ENCODE measurements at regions not wholly inside any gene's neighbourhood (a gene's known extent, or its start where the extent isn't known, plus 50 kb on each side); places are given as distances from the start of the nearest gene placed in this dataset.

DNA sequence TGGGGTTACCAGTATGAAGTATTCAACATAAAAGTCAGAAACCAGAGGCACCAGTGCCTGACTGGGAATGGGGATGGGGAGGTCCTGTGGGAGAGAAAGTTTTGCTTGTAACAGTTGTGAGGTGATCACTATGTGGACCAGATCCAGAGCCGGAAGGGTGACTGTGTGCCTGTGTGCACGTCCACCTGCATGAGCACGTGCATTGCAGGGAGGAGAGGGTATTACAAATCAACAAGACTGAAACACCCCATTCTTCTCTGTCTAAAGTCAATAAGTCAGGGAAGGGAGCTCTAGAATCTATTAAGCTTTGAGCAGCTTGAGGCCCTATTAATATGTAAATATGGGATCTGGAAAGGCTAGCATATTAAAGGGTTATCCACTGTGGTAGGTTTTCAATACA is 241.0 kb upstream of the ACVR2A start:
- no peaks in the 10 kb centered on the region for H3K4me1 ChIP-seq (ENCODE audit: control insufficient read depth in 1 of 2, insufficient read depth in 2 of 2, low read length in 2 of 2)
- CTCF ChIA-PET, result no interaction called here
- H4K20me1 ChIP-seq (ENCODE audit: insufficient read depth), result no peaks in the 10 kb centered on the region
- DNase-seq (ENCODE audit: low read depth, low spot score) (no peak), ATAC-seq (no peak)
- no peaks in the 10 kb centered on the region for H3K9me2 ChIP-seq (ENCODE audit: insufficient read depth)
- H3K4me3 ChIP-seq (replicated peaks in 1 of 2; ENCODE audit: low read depth in 1 of 2, low read length in 2 of 2), result no peak overlapping the region
- no peak overlapping the region for H3K9ac ChIP-seq (ENCODE audit: low read length)
- TF ChIP-seq, protein P1, sequence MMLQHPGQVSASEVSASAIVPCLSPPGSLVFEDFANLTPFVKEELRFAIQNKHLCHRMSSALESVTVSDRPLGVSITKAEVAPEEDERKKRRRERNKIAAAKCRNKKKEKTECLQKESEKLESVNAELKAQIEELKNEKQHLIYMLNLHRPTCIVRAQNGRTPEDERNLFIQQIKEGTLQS (IDR thresholded peaks at IDR 0.05), result no peak
- TF ChIP-seq EZH2 (IDR thresholded peaks at IDR 0.05) (no peak), ZFX (IDR thresholded peaks at IDR 0.05) (no peak), CEBPB (IDR thresholded peaks at IDR 0.05; ENCODE audit: low read depth) (no peak), YY1 (IDR thresholded peaks at IDR 0.05; ENCODE audit: extremely low read depth, insufficient replicate concordance, low read depth, low read length) (no peak), EZH2phosphoT487 (IDR thresholded peaks at IDR 0.05; ENCODE audit: borderline replicate concordance) (no peak)
- no peak overlapping the region for H2AFZ ChIP-seq (ENCODE audit: low read depth, low read length, poor library complexity, severe bottlenecking)
- H3K79me2 ChIP-seq (ENCODE audit: insufficient read depth, low read length), result no peaks in the 10 kb centered on the region
- no peak overlapping the region for H3K4me2 ChIP-seq (ENCODE audit: low read length)
- RAD21 ChIA-PET (ENCODE audit: low non-redundant PET in 1 of 2, low total read pairs in 2 of 2, uncharacterized antibody in 2 of 2, unreplicated experiment in 2 of 2), result interaction anchor here in 1 of 2 experiments (0.5 kb wide), 1 partner anchor 34 kb away, joined by 3 read pairs; no protein-coding TSS in a partner anchor
- H3K9me3 ChIP-seq (ENCODE audit: control insufficient read depth in 1 of 2, insufficient read depth in 1 of 2, low read depth in 1 of 2, low read length in 2 of 2), result no peaks in the 10 kb centered on the region
- no peak overlapping the region for H3K27ac ChIP-seq (ENCODE audit: low read depth, low read length)
- no peaks in the 10 kb centered on the region for H3K36me3 ChIP-seq (ENCODE audit: control insufficient read depth in 1 of 2, insufficient read depth in 2 of 2, low read length in 2 of 2)
- intact Hi-C loops (cut with micrococcal nuclease), result no loop called here
- POLR2A ChIA-PET, result no interaction called here
- no TSS peak for BruUV-seq (replicated peaks)
- no peaks in the 10 kb centered on the region for H3K27me3 ChIP-seq (ENCODE audit: insufficient read depth, low read length)

DNA sequence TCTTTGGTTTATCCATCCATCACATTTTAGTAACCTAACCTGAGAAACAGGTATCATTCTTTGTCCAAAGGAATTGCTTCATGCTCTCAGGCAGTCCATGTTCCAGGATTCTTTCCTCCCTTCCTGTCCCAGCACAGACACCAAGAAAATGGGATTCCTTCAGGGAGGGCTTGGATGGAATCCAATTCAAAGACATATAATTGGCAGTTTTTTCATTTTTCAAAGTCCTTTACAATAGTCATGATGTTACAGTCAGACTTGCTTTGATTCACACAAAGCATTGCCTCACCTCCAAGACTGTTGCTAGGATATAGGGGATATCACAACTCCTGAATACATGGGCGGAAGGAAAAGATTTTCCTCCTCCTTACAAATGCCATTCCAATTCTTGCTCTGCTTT is 241.4 kb upstream of the ACVR2A start:
- intact Hi-C loops (cut with micrococcal nuclease), result no loop called here
- Histone ChIP-seq H4K20me1 (ENCODE audit: insufficient read depth) (no peaks in the 10 kb centered on the region), H3K9me2 (ENCODE audit: insufficient read depth) (no peaks in the 10 kb centered on the region), H3K4me2 (ENCODE audit: low read length) (no peak overlapping the region), H3K9ac (ENCODE audit: low read length) (no peak overlapping the region), H3K4me3 (replicated peaks in 1 of 2; ENCODE audit: low read depth in 1 of 2, low read length in 2 of 2) (no peak overlapping the region), H3K27me3 (ENCODE audit: insufficient read depth, low read length) (no peaks in the 10 kb centered on the region), H3K4me1 (ENCODE audit: control insufficient read depth in 1 of 2, insufficient read depth in 2 of 2, low read length in 2 of 2) (no peaks in the 10 kb centered on the region), H2AFZ (ENCODE audit: low read depth, low read length, poor library complexity, severe bottlenecking) (no peak overlapping the region), H3K36me3 (ENCODE audit: control insufficient read depth in 1 of 2, insufficient read depth in 2 of 2, low read length in 2 of 2) (no peaks in the 10 kb centered on the region), H3K9me3 (ENCODE audit: control insufficient read depth in 1 of 2, insufficient read depth in 1 of 2, low read depth in 1 of 2, low read length in 2 of 2) (no peaks in the 10 kb centered on the region), H3K79me2 (ENCODE audit: insufficient read depth, low read length) (no peaks in the 10 kb centered on the region), H3K27ac (ENCODE audit: low read depth, low read length) (no peak overlapping the region)
- RAD21 ChIA-PET (ENCODE audit: low non-redundant PET in 1 of 2, low total read pairs in 2 of 2, uncharacterized antibody in 2 of 2, unreplicated experiment in 2 of 2), result no interaction called here
- ATAC-seq, result no peak
- POLR2A ChIA-PET, result no interaction called here
- BruUV-seq (replicated peaks), result no TSS peak
- CTCF ChIA-PET, result no interaction called here
- no peak for DNase-seq (ENCODE audit: low read depth, low spot score)
- TF ChIP-seq, protein P2, sequence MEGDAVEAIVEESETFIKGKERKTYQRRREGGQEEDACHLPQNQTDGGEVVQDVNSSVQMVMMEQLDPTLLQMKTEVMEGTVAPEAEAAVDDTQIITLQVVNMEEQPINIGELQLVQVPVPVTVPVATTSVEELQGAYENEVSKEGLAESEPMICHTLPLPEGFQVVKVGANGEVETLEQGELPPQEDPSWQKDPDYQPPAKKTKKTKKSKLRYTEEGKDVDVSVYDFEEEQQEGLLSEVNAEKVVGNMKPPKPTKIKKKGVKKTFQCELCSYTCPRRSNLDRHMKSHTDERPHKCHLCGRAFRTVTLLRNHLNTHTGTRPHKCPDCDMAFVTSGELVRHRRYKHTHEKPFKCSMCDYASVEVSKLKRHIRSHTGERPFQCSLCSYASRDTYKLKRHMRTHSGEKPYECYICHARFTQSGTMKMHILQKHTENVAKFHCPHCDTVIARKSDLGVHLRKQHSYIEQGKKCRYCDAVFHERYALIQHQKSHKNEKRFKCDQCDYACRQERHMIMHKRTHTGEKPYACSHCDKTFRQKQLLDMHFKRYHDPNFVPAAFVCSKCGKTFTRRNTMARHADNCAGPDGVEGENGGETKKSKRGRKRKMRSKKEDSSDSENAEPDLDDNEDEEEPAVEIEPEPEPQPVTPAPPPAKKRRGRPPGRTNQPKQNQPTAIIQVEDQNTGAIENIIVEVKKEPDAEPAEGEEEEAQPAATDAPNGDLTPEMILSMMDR (IDR thresholded peaks at IDR 0.05 in 2 of 3, conservative IDR thresholded peaks at IDR 0.05 in 1 of 3; ENCODE audit: borderline replicate concordance in 1 of 3, insufficient read depth in 1 of 3, low read depth in 2 of 3, low read length in 2 of 3), result no peak
- TF ChIP-seq, protein P3, sequence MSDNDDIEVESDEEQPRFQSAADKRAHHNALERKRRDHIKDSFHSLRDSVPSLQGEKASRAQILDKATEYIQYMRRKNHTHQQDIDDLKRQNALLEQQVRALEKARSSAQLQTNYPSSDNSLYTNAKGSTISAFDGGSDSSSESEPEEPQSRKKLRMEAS (IDR thresholded peaks at IDR 0.05), result no peak
- no peak for TF ChIP-seq CEBPB (IDR thresholded peaks at IDR 0.05; ENCODE audit: low read depth)
- TF ChIP-seq FOSL1 (IDR thresholded peaks at IDR 0.05; ENCODE audit: low read depth), result no peak
